ENCODE measurements at regions not wholly inside any gene's neighbourhood (a gene's known extent, or its start where the extent isn't known, plus 50 kb on each side); places are given as distances from the start of the nearest gene placed in this dataset.

- no peak for DNase-seq
Observed at GRCh38 chr9:93900971-93901861, 53.9 kb downstream of the BARX1 start.

DNA sequence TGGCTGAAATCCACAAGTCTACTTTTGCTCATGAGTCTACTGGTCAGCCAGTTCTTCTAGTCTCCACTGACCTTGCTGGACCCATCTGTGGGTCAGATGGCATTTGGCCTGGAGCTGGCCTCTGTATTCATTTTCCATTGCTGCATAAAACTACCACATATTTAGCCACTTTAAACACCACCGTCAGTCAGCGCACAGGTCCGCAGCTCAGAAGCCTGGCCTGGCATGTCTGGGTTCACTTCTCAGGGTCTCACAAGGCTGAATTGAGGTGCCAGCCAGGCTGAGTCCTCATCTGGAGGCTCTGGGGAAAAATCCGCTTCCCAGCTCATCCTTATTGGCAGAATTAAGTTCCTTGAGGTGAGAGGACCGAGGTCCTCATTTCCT lies 54.7 kb downstream of the BARX1 start:
- DNase-seq: no peak

- DNase-seq: no peak
Observed at GRCh38 chr9:93899609-93900435, 55.3 kb downstream of the BARX1 start.

- no peak for DNase-seq
Observed at GRCh38 chr9:93898502-93899426, 56.4 kb downstream of the BARX1 start.

GRCh38 chr9:93898026-93898425 lies 57.1 kb downstream of the BARX1 start:
- no peak for DNase-seq

- no peak for DNase-seq
Observed at GRCh38 chr9:93897075-93897970, 57.8 kb downstream of the BARX1 start.

DNA sequence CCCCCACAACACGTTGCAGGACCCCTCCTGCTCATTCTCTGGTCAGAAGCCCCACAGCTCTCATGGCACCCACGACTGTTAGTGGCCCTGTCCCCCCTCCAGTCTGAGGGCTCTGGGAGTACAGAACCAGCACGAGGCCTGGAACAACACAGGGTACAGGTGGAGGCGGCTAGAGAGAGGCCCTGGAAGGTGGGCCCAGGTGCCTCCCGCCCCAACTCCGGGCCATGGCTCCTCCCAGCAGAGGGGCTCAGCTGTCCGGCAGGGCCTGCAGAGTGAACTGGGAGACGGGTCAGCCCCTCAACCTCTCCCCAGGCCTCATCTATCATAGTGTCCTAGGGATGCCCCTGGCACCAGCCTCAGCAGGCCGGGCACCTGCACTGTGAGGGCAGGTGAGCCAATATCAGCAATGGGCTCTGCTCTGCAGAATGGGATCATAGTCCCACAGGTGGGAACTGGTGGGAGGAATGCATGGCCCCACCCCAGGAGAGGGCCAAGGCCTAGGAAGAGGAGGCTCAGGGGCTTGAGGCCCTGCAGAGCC lies 58.6 kb downstream of the BARX1 start:
- DNase-seq: no peak

- no peak for DNase-seq
Observed at GRCh38 chr9:93896093-93896492, 59.1 kb downstream of the BARX1 start.

GRCh38 chr9:93895535-93895934 lies 59.6 kb downstream of the BARX1 start:
- no peak for DNase-seq

GRCh38 chr9:93894691-93895079 lies 60.5 kb downstream of the BARX1 start:
- DNase-seq: no peak

- no peak for DNase-seq
Observed at GRCh38 chr9:93893899-93894690, 61.1 kb downstream of the BARX1 start.

- DNase-seq: no peak
Observed at GRCh38 chr9:93893194-93893593, 62.0 kb downstream of the BARX1 start.

DNA sequence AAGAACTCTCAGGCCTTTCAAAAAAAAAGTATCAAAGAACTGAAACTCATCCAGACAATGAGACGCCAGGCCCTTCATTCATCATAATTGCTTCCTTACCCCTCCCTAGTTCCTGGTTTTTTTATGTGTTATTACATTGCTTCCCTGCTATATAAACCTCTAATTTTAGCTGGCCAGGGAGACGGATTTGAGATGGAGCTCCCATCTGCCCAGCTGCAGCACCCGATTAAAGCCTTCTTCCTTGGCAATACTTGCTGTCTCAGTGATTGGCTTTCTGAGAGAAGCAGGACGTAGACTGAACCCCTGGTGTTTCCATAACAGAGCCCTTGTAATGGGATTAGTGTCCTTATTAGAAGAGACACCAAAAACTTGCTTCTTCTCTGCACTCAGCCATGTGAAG lies 62.4 kb downstream of the BARX1 start:
- no peak for DNase-seq

GRCh38 chr9:93891549-93892310 lies 63.4 kb downstream of the BARX1 start:
- DNase-seq: no peak

- DNase-seq: no peak
Observed at GRCh38 chr9:93891050-93891449, 64.1 kb downstream of the BARX1 start.

DNA sequence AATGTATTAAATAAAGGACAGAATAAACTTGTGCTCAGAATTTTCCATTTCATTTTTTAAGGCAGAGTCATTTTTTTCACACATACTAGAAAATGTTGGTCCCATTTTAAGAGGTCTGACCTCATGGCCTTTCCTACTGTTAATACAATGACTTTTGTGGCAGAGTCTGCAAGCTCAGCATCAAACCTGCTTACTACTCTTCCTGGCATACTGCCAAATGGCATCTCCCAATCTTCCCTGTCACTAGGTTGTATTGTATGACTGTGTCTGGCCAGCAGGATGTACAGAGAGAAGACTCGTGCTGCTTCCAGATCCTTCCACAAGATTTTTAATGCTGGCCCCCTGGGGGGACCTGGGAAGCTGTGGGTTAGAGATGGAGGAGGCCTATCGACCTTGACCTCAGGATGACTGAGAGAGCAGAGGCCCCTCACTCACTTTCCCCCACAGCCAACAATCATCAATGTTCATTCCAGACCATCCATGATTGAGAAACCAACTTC lies 64.7 kb downstream of the BARX1 start:
- no peak for DNase-seq

DNA sequence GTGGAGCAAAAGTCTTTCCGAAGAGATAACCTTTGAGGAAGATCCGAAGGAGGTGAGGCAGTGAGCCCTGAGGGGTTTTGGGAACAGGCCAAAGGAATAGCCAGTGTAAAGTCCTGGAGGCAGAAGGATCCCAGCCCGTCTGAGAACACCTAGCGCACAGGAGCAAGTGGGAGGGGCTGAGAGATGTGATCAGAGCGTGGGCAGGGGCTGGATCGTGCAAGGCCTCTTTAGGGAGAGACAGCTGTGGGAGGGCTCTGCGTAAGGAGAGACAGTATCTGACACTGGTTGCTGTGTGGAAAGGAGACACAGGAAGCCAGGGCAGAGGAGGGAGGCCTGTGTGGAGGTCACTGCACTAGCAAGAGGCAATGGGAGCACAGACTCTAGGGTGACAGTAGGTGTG lies 68.2 kb downstream of the BARX1 start:
- no peak for DNase-seq

GRCh38 chr9:93884808-93885207 lies 70.3 kb downstream of the BARX1 start:
- DNase-seq: no peak
